Esophagus muscularis mucosa (tissue), 4 donors: ENCODE measurements at regions not wholly inside any gene's neighbourhood (a gene's known extent, or its start where the extent isn't known, plus 50 kb on each side); places are given as distances from the start of the nearest gene placed in this dataset.

Source experiments
- DNase-seq: peaks from one replicate; pipeline ENCODE4 v3.0.0-alpha.2; 2017; ENCODE audit errors: extremely low spot score
- H3K27ac ChIP-seq, 4 donors: fragments of 200-600 bp; sonication (generic); replicated peaks in 1 of 4; 1 replicate in 3 of 4; 2 replicates in 1 of 4; pipeline ENCODE4 v1.5.1; 2016 to 2019; ENCODE audit warnings: mild to moderate bottlenecking in 1 of 4
- H3K27me3 ChIP-seq, 4 donors: fragments of 200-600 bp; sonication (generic); one replicate each; pipeline versions ENCODE4 v1.5.1 to v1.6.0; 2016 to 2019
- H3K36me3 ChIP-seq, 4 donors: fragments of 200-600 bp; sonication (generic); one replicate each; pipeline ENCODE4 v1.5.1; 2016 to 2019
- H3K4me1 ChIP-seq, 4 donors: fragments of 200-600 bp; sonication (generic); one replicate each; pipeline ENCODE4 v1.5.1; 2016 to 2019
- H3K4me3 ChIP-seq, 4 donors: fragments of 200-600 bp; sonication (generic); 1 replicate in 2 of 4; 2 replicates in 2 of 4; pipeline ENCODE4 v1.5.1; 2016 to 2019; ENCODE audit warnings: mild to moderate bottlenecking in 4 of 4, moderate library complexity in 1 of 4
- H3K9me3 ChIP-seq, 4 donors: fragments of 200-600 bp; sonication (generic); 1 replicate in 3 of 4; 2 replicates in 1 of 4; pipeline ENCODE4 v1.5.1; 2016 to 2019
- CTCF ChIP-seq, 3 experiments: fragments of 200-600 bp in 2 of 3; fragments of 450-650 bp in 1 of 3; sonication (generic) in 2 of 3; IDR thresholded peaks; one replicate each; pipeline ENCODE4 v1.5.1; 2017 to 2019; ENCODE audit warnings: antibody characterized with exemption in 3 of 3, mild to moderate bottlenecking in 2 of 3, moderate library complexity in 1 of 3
- EP300 ChIP-seq: sonication (generic); formaldehyde crosslinking; IDR thresholded peaks from one replicate; pipeline ENCODE4 v1.6.1; 2017; ENCODE audit warnings: antibody characterized with exemption
- POLR2A ChIP-seq: fragments of 450-650 bp; IDR thresholded peaks from one replicate; pipeline ENCODE4 v1.6.1; 2017; ENCODE audit warnings: antibody characterized with exemption, moderate library complexity, mild to moderate bottlenecking, low read depth
- POLR2AphosphoS5 ChIP-seq, 2 donors: sonication (generic); formaldehyde crosslinking; IDR thresholded peaks; one replicate each; pipeline ENCODE4 v1.6.1; 2017; ENCODE audit warnings: antibody characterized with exemption in 2 of 2
- WGBS: methylation state at CpG from one replicate; pipeline ENCODE4 v1.1.5; 2018; 5-methylcytosine and 5-hydroxymethylcytosine counted together
- intact Hi-C: fragments of 100-400 bp; cut with DNase I; formaldehyde crosslinking; loops from one replicate; pipeline ENCODE4 v1.15.1; 2023

GRCh38 chr1:53402891-53403655 is 56.1 kb upstream of the DMRTB1 start:
- no peak for TF ChIP-seq CTCF (IDR thresholded peaks at IDR 0.05)
- TF ChIP-seq POLR2A: no peak
- no peak overlapping the region for H3K4me3 ChIP-seq
- WGBS: 87% methylated on average over 5 of the region's 10 CpGs
- no peaks in the 10 kb centered on the region for H3K36me3 ChIP-seq
- intact Hi-C loops: no loop called here
- no peak overlapping the region for H3K27ac ChIP-seq
- H3K9me3 ChIP-seq: no peaks in the 10 kb centered on the region
- no peak for DNase-seq
- H3K4me1 ChIP-seq: no peaks in the 10 kb centered on the region
- peaks cover 0 to 46% (median 0%) of the 10 kb centered on the region in 4 donors for H3K27me3 ChIP-seq

- no peaks in the 10 kb centered on the region for H3K36me3 ChIP-seq
- no peak overlapping the region for H3K4me3 ChIP-seq
- 87% methylated on average over 6 of the region's 7 CpGs for WGBS
- H3K27ac ChIP-seq: no peak overlapping the region
- peaks cover 0 to 64% (median 0%) of the 10 kb centered on the region in 4 donors for H3K27me3 ChIP-seq
- no peak for TF ChIP-seq POLR2AphosphoS5 (IDR thresholded peaks at IDR 0.05)
- no peak for DNase-seq
- H3K4me1 ChIP-seq: no peaks in the 10 kb centered on the region
- H3K9me3 ChIP-seq: no peaks in the 10 kb centered on the region
- intact Hi-C loops: no loop called here
These were observed 53.5 kb upstream of the DMRTB1 start for GRCh38 chr1:53405737-53406136.

- peaks cover 0 to 62% (median 0%) of the 10 kb centered on the region in 4 donors for H3K27me3 ChIP-seq
These were observed 52.5 kb upstream of the DMRTB1 start for GRCh38 chr1:53406551-53407235.

GRCh38 chr1:53408013-53408754 is 51.0 kb upstream of the DMRTB1 start:
- 89% methylated on average over 5 of the region's 6 CpGs for WGBS
- Histone ChIP-seq H3K27me3 (peaks cover 0 to 47% (median 0%) of the 10 kb centered on the region in 4 donors), H3K4me1 (no peaks in the 10 kb centered on the region), H3K27ac (no peak overlapping the region), H3K9me3 (no peaks in the 10 kb centered on the region), H3K36me3 (no peaks in the 10 kb centered on the region), H3K4me3 (no peak overlapping the region)
- TF ChIP-seq POLR2A (no peak), EP300 (no peak), CTCF (IDR thresholded peaks at IDR 0.05) (no peak), POLR2AphosphoS5 (IDR thresholded peaks at IDR 0.05) (no peak)
- intact Hi-C loops: no loop called here
- no peak for DNase-seq

More at GRCh38 chr1:53406551-53407235, 52.5 kb upstream of the DMRTB1 start:
- intact Hi-C loops: no loop called here
- no peaks in the 10 kb centered on the region for H3K9me3 ChIP-seq
- DNase-seq: no peak
- WGBS: 90% methylated on average over 4 of the region's 4 CpGs
- no peaks in the 10 kb centered on the region for H3K36me3 ChIP-seq
- no peak for TF ChIP-seq POLR2AphosphoS5 (IDR thresholded peaks at IDR 0.05)
- TF ChIP-seq POLR2A: no peak
- no peak for TF ChIP-seq EP300
- TF ChIP-seq CTCF (IDR thresholded peaks at IDR 0.05): no peak
- no peaks in the 10 kb centered on the region for H3K4me1 ChIP-seq
- H3K4me3 ChIP-seq: no peak overlapping the region
- H3K27ac ChIP-seq: no peak overlapping the region

- 72% methylated on average over 7 of the region's 7 CpGs for WGBS
- Histone ChIP-seq H3K9me3 (no peaks in the 10 kb centered on the region), H3K36me3 (no peaks in the 10 kb centered on the region), H3K27ac (no peak overlapping the region), H3K4me3 (no peak overlapping the region), H3K27me3 (peaks cover 0 to 43% (median 0%) of the 10 kb centered on the region in 4 donors), H3K4me1 (no peaks in the 10 kb centered on the region)
- no peak for TF ChIP-seq CTCF (IDR thresholded peaks at IDR 0.05)
- TF ChIP-seq POLR2A: no peak
- no peak for TF ChIP-seq POLR2AphosphoS5 (IDR thresholded peaks at IDR 0.05)
- TF ChIP-seq EP300: no peak
- DNase-seq: no peak
- intact Hi-C loops: no loop called here
These were observed 50.5 kb upstream of the DMRTB1 start for GRCh38 chr1:53408755-53409129.
